Kidney (tissue), 13 donors: ENCODE measurements at regions not wholly inside any gene's neighbourhood (a gene's known extent, or its start where the extent isn't known, plus 50 kb on each side); places are given as distances from the start of the nearest gene placed in this dataset.

Experiments used
- DNase-seq, 5 donors: peaks; one replicate each; pipeline ENCODE4 v3.0.0-alpha.2; 2013 to 2020
- FAIRE-seq: peaks from 2 replicates; lab custom pipeline; 2012; peaks lifted over from hg19 to GRCh38; lab: Jason Lieb, UNC
- H3K27ac ChIP-seq, 2 donors: one replicate each; pipeline ENCODE4 v1.7.0; 2013; ENCODE audit warnings: low read depth in 2 of 2, low read length in 2 of 2, inconsistent platforms in 1 of 2
- H3K27me3 ChIP-seq: one replicate; pipeline ENCODE4 v1.7.1; 2013; ENCODE audit warnings: low read length, inconsistent platforms; ENCODE audit not compliant: control insufficient read depth, insufficient read depth
- H3K36me3 ChIP-seq, 3 donors: one replicate each; pipeline versions ENCODE4 v1.7.0 to v1.7.1; 2013; ENCODE audit warnings: low read length in 3 of 3, control low read depth in 1 of 3, inconsistent platforms in 1 of 3; ENCODE audit not compliant: insufficient read depth in 3 of 3, control insufficient read depth in 2 of 3
- H3K4me1 ChIP-seq, 3 donors: one replicate each; pipeline versions ENCODE4 v1.7.0 to v1.7.1; 2013; ENCODE audit warnings: low read length in 3 of 3, inconsistent platforms in 1 of 3, low read depth in 1 of 3; ENCODE audit not compliant: control insufficient read depth in 2 of 3, insufficient read depth in 2 of 3
- H3K4me3 ChIP-seq, 3 donors: one replicate each; pipeline versions ENCODE4 v1.7.0 to v1.8.1; 2013; ENCODE audit warnings: low read length in 3 of 3, control low read depth in 1 of 3, inconsistent platforms in 1 of 3
- H3K9ac ChIP-seq, 3 donors: one replicate each; pipeline versions ENCODE4 v1.7.0 to v1.7.1; 2013; ENCODE audit warnings: low read length in 3 of 3, control low read depth in 1 of 3, inconsistent platforms in 1 of 3
- H3K9me3 ChIP-seq, 3 donors: one replicate each; pipeline versions ENCODE4 v1.7.0 to v1.7.1; 2013; ENCODE audit warnings: low read length in 3 of 3, control low read depth in 1 of 3, inconsistent platforms in 1 of 3; ENCODE audit not compliant: control insufficient read depth in 2 of 3, insufficient read depth in 1 of 3
- CTCF ChIP-seq: IDR thresholded peaks from 3 replicates; pipeline ENCODE4 v1.5.1; 2012; ENCODE audit warnings: mild to moderate bottlenecking, moderate library complexity, borderline replicate concordance; ENCODE audit not compliant: insufficient read depth; ENCODE audit errors: extremely low read depth
- intact Hi-C: fragments of 100-400 bp; cut with DNase I; formaldehyde crosslinking; loops from one replicate; pipeline ENCODE4 v1.11.1; 2022
- donor health status: control.
- donor health status: control.
- donor health status: control.
- donor health status: control.
- donor health status: control.
- donor health status: DM: yes; HTN: yes; CAD: no.
- donor health status: Normal renal cell carcinoma (clear cell type).

- FAIRE-seq (no peak), DNase-seq (no peak)
- no peaks in the 10 kb centered on the region for H3K27me3 ChIP-seq
- no peak overlapping the region for H3K9ac ChIP-seq
- intact Hi-C loops: no loop called here
- no peak overlapping the region for H3K27ac ChIP-seq
- no peak for TF ChIP-seq CTCF
- H3K4me3 ChIP-seq: no peak overlapping the region
- no peaks in the 10 kb centered on the region for H3K36me3 ChIP-seq
- no peaks in the 10 kb centered on the region for H3K9me3 ChIP-seq
- no peaks in the 10 kb centered on the region for H3K4me1 ChIP-seq
Observed at GRCh38 chr16:79532785-79533184, 67.8 kb downstream of the MAF start.

GRCh38 chr16:79532273-79532672 lies 68.3 kb downstream of the MAF start:
- TF ChIP-seq CTCF: no peak
- intact Hi-C loops: no loop called here
- no peak for FAIRE-seq
- Histone ChIP-seq H3K27me3 (no peaks in the 10 kb centered on the region), H3K4me1 (no peaks in the 10 kb centered on the region), H3K9ac (no peak overlapping the region), H3K27ac (no peak overlapping the region), H3K36me3 (no peaks in the 10 kb centered on the region), H3K9me3 (no peaks in the 10 kb centered on the region), H3K4me3 (no peak overlapping the region)
- DNase-seq: no peak

- intact Hi-C loops: no loop called here
- no peaks in the 10 kb centered on the region for H3K9me3 ChIP-seq
- no peaks in the 10 kb centered on the region for H3K27me3 ChIP-seq
- H3K27ac ChIP-seq: no peak overlapping the region
- no peaks in the 10 kb centered on the region for H3K4me1 ChIP-seq
- FAIRE-seq (no peak), DNase-seq (no peak)
- no peak overlapping the region for H3K4me3 ChIP-seq
- H3K36me3 ChIP-seq: no peaks in the 10 kb centered on the region
- no peak overlapping the region for H3K9ac ChIP-seq
- TF ChIP-seq CTCF: no peak
Observed at GRCh38 chr16:79528338-79528737, 72.2 kb downstream of the MAF start.

GRCh38 chr16:79523971-79524370 lies 76.6 kb downstream of the MAF start:
- no peaks in the 10 kb centered on the region for H3K4me1 ChIP-seq
- no peaks in the 10 kb centered on the region for H3K9me3 ChIP-seq
- no peak for TF ChIP-seq CTCF
- H3K36me3 ChIP-seq: no peaks in the 10 kb centered on the region
- no peak overlapping the region for H3K27ac ChIP-seq
- FAIRE-seq: no peak
- H3K27me3 ChIP-seq: no peaks in the 10 kb centered on the region
- H3K4me3 ChIP-seq: no peak overlapping the region
- DNase-seq: no peak
- intact Hi-C loops: no loop called here
- no peak overlapping the region for H3K9ac ChIP-seq
